SK-N-SH (cell line): ENCODE measurements at regions not wholly inside any gene's neighbourhood (a gene's known extent, or its start where the extent isn't known, plus 50 kb on each side); places are given as distances from the start of the nearest gene placed in this dataset.

Experiments used
- CTCF ChIP-seq: fragments of 200-600 bp; sonication (generic); IDR thresholded peaks from 2 replicates; pipeline ENCODE4 v1.6.1; 2017; ENCODE audit warnings: antibody characterized with exemption, mild to moderate bottlenecking, moderate library complexity
- MXI1 ChIP-seq: IDR thresholded peaks from 2 replicates; pipeline ENCODE4 v1.6.1; 2012; ENCODE audit warnings: mild to moderate bottlenecking, low read depth, low read length, improper control_type of control experiment
- NFIC ChIP-seq: IDR thresholded peaks from 2 replicates; pipeline ENCODE4 v1.4.0; 2012; ENCODE audit warnings: borderline replicate concordance
- PBX3 ChIP-seq: IDR thresholded peaks from 2 replicates; pipeline ENCODE4; 2012
- POLR2AphosphoS5 ChIP-seq: IDR thresholded peaks from 2 replicates; pipeline ENCODE4 v1.6.1; 2012; ENCODE audit warnings: low read depth, low read length
- RAD21 ChIP-seq: IDR thresholded peaks from 2 replicates; pipeline ENCODE4 v1.6.1; 2012; ENCODE audit warnings: mild to moderate bottlenecking, low read length
- REST ChIP-seq: IDR thresholded peaks from 2 replicates; pipeline ENCODE4 v1.6.1; 2012; ENCODE audit warnings: mild to moderate bottlenecking, low read depth, low read length, moderate library complexity
- TAF1 ChIP-seq: IDR thresholded peaks from 2 replicates; pipeline ENCODE4 v1.6.1; 2012; ENCODE audit warnings: low read depth, mild to moderate bottlenecking, low read length, moderate library complexity, borderline replicate concordance

- TF ChIP-seq CTCF (no peak), NFIC (no peak), TAF1 (no peak), RAD21 (no peak), PBX3 (no peak), MXI1 (no peak), POLR2AphosphoS5 (no peak), REST (no peak)
These were observed 263.9 kb upstream of the KAZN start for GRCh38 chr1:14334336-14335176.
